ENCODE measurements at regions not wholly inside any gene's neighbourhood (a gene's known extent, or its start where the extent isn't known, plus 50 kb on each side); places are given as distances from the start of the nearest gene placed in this dataset.
A peak's percentile ranks its signal among the peaks of the same experiment; 100 is the strongest.

- no peak for DNase-seq (ENCODE audit: low read depth)
Observed at GRCh38 chr4:185987961-185988627, 80.9 kb upstream of the TLR3 start.

GRCh38 chr4:185991770-185992169 lies 77.2 kb upstream of the TLR3 start:
- DNase-seq (ENCODE audit: low read depth), result peak; percentile 70

GRCh38 chr4:185992585-185992984 lies 76.4 kb upstream of the TLR3 start:
- no peak for DNase-seq (ENCODE audit: low read depth)

- DNase-seq (ENCODE audit: low read depth), result no peak
Observed at GRCh38 chr4:185993328-185993973, 75.5 kb upstream of the TLR3 start.

GRCh38 chr4:185994750-185995149 lies 74.2 kb upstream of the TLR3 start:
- no peak for DNase-seq (ENCODE audit: low read depth)

- DNase-seq (ENCODE audit: low read depth), result no peak
Observed at GRCh38 chr4:185995665-185996064, 73.3 kb upstream of the TLR3 start.

- no peak for DNase-seq (ENCODE audit: low read depth)
Observed at GRCh38 chr4:185997296-185997695, 71.7 kb upstream of the TLR3 start.

- no peak for DNase-seq (ENCODE audit: low read depth)
Observed at GRCh38 chr4:185998791-185999190, 70.2 kb upstream of the TLR3 start.

GRCh38 chr4:185999207-185999606 lies 69.7 kb upstream of the TLR3 start:
- DNase-seq (ENCODE audit: low read depth), result no peak

GRCh38 chr4:186002853-186003252 lies 66.1 kb upstream of the TLR3 start:
- no peak for DNase-seq (ENCODE audit: low read depth)

- DNase-seq (ENCODE audit: low read depth), result no peak
Observed at GRCh38 chr4:186003746-186004145, 65.2 kb upstream of the TLR3 start.

GRCh38 chr4:186008057-186008456 lies 60.9 kb upstream of the TLR3 start:
- no peak for DNase-seq (ENCODE audit: low read depth)

GRCh38 chr4:186009976-186010375 lies 59.0 kb upstream of the TLR3 start:
- no peak for DNase-seq (ENCODE audit: low read depth)

GRCh38 chr4:186010821-186011220 lies 58.1 kb upstream of the TLR3 start:
- no peak for DNase-seq (ENCODE audit: low read depth)

GRCh38 chr4:186012071-186012470 lies 56.9 kb upstream of the TLR3 start:
- DNase-seq (ENCODE audit: low read depth), result no peak

GRCh38 chr4:186013419-186014186 lies 55.4 kb upstream of the TLR3 start:
- DNase-seq (ENCODE audit: low read depth), result no peak

- no peak for DNase-seq (ENCODE audit: low read depth)
Observed at GRCh38 chr4:186015212-186015817, 53.6 kb upstream of the TLR3 start.

GRCh38 chr4:186016796-186017195 lies 52.2 kb upstream of the TLR3 start:
- DNase-seq (ENCODE audit: low read depth), result no peak

GRCh38 chr4:186017801-186018200 lies 51.2 kb upstream of the TLR3 start:
- no peak for DNase-seq (ENCODE audit: low read depth)

GRCh38 chr4:186018261-186018660 lies 50.7 kb upstream of the TLR3 start:
- DNase-seq (ENCODE audit: low read depth), result no peak

- DNase-seq (ENCODE audit: low read depth), result no peak
Observed at GRCh38 chr4:186018784-186019183, 50.2 kb upstream of the TLR3 start.
